Left ventricle myocardium inferior (tissue), 1 donor: ENCODE measurements at regions not wholly inside any gene's neighbourhood (a gene's known extent, or its start where the extent isn't known, plus 50 kb on each side); places are given as distances from the start of the nearest gene placed in this dataset.

Experiments used
- DNase-seq: peaks from one replicate; pipeline ENCODE4 v3.0.0-alpha.2; 2020
- H3K27ac ChIP-seq: fragments of 200-600 bp; replicated peaks from 2 replicates; pipeline ENCODE4 v1.8.0; 2021
- H3K27me3 ChIP-seq: fragments of 200-600 bp; 2 replicates; pipeline ENCODE4 v1.8.0; 2021; ENCODE audit warnings: low read depth
- H3K36me3 ChIP-seq: fragments of 200-600 bp; 2 replicates; pipeline ENCODE4 v1.8.0; 2021
- H3K4me1 ChIP-seq: fragments of 200-600 bp; 2 replicates; pipeline ENCODE4 v1.8.0; 2021
- H3K4me3 ChIP-seq: fragments of 200-600 bp; 2 replicates; pipeline ENCODE4 v1.8.0; 2021; ENCODE audit warnings: mild to moderate bottlenecking, moderate library complexity
- H3K9me3 ChIP-seq: fragments of 200-600 bp; replicated peaks from 2 replicates; pipeline ENCODE4 v1.8.0; 2021
- CTCF ChIP-seq: fragments of 200-600 bp; IDR thresholded peaks from 2 replicates; pipeline ENCODE4 v1.8.0; 2021; ENCODE audit warnings: antibody characterized with exemption, mild to moderate bottlenecking, borderline replicate concordance
- intact Hi-C: fragments of 100-400 bp; cut with micrococcal nuclease; formaldehyde crosslinking; loops from one replicate; pipeline ENCODE4 v1.11.0; 2022
- donor health status: DM: no; HTN: yes; CAD: no; lungs with severe emphysema.

DNA sequence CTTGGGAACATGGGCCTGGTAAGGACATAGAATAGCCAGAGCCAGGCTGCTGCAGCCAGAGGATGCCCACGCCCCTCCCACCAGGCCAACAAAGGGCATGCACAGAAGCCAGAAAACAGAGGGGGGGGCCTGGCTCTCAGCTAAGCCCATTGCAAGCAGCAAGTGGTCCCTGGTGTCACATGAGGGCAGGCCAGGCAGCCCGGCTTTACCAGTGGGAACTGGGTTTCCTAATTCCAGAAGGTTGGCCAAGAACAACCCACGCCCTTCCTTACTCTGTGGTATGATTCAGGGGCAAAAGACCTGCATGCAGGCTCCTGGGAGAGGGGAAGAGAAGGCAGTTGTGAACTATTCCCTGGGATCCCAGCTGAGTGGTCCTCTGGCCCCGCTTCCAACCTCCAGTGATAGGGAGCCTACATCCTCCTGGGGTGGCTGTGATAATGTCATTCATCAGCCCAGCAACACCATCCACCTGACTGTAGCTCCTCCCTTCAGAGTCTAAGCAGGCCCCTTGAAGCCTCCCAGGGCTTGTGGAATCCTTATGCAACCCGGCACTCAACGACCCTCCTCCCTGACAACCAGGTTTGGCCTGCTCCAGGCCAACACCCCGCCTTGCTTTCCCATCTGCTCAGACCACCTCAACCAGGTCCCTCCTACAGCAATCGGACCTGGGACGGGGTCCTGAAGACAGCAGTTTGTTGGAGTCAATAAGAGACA lies 62.1 kb upstream of the LMO1 start:
- no peaks in the 10 kb centered on the region for H3K36me3 ChIP-seq
- H3K27me3 ChIP-seq: peaks cover 35% of the 10 kb centered on the region
- H3K27ac ChIP-seq: no peak overlapping the region
- peaks cover 8% of the 10 kb centered on the region for H3K4me1 ChIP-seq
- no peaks in the 10 kb centered on the region for H3K9me3 ChIP-seq
- intact Hi-C loops: no loop called here
- H3K4me3 ChIP-seq: no peak overlapping the region
- no peak for DNase-seq
- TF ChIP-seq CTCF: no peak

DNA sequence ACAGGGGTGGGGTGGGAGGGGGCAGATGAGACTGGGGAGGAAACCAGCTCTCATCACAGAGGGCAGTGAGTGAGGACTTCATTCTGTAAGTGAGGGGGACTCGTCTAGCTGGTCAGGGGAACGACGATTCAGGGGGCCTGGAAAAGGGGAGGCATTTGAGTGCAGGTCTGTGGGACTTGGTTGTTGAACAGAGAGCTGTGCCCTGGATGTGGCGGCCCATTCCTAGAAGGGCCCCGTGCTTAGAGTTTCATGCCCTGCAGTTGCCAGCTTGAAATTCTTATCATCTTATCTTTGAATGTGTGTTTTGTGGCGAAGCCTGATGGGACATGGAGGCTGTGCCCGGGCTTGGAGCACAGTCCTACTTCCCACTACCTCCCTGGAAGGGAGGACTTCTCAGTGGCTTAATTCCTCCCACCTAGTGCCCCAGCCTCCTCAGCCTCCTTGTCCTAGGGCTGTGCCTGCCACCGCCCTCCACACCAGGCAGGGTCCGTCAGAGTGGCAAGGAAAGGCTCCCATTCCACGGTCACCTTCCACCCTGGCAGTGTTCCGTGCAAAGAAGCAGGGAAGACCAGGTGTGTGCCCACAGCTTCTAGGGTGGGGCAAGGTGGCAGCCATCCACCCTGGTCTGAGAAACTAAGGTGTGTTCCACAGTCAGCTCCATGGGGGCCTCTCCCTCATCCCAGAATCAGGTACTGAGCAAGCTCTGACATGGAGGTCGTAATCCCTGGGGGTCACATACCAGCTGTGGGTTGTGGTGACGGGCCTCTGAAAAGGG lies 59.7 kb upstream of the LMO1 start:
- Histone ChIP-seq H3K36me3 (no peaks in the 10 kb centered on the region), H3K4me3 (no peak overlapping the region), H3K27ac (no peak overlapping the region), H3K27me3 (peaks cover 46% of the 10 kb centered on the region), H3K4me1 (no peaks in the 10 kb centered on the region), H3K9me3 (no peaks in the 10 kb centered on the region)
- intact Hi-C loops: no loop called here
- no peak for DNase-seq
- TF ChIP-seq CTCF: no peak

- H3K27me3 ChIP-seq: peaks cover 47% of the 10 kb centered on the region
- no peaks in the 10 kb centered on the region for H3K9me3 ChIP-seq
- no peaks in the 10 kb centered on the region for H3K36me3 ChIP-seq
- DNase-seq: no peak
- no peaks in the 10 kb centered on the region for H3K4me1 ChIP-seq
- TF ChIP-seq CTCF: no peak
- no peak overlapping the region for H3K27ac ChIP-seq
- no peak overlapping the region for H3K4me3 ChIP-seq
- intact Hi-C loops: no loop called here
Measured at GRCh38 chr11:8321876-8322275, 58.2 kb upstream of the LMO1 start.

DNA sequence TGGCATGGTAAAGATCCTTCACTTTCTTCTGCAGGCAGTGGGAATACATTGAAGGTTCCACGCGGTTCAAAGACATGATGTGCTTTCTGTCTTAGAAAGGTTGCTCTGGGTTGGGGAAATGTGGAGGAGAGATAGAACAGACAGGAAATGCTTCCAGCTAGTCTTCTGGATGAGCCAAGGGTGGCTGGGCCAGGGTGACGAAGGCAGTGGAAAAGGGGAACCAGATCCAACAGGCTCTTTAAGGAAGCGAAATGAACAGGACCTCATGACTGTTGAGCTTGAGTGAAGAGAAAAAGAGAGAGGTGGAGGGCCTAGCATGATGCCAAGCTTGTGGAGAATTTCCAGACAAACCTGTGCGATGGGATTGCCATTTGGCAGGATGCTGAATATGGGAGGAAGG lies 56.4 kb upstream of the LMO1 start:
- no peaks in the 10 kb centered on the region for H3K36me3 ChIP-seq
- no peak for DNase-seq
- H3K27ac ChIP-seq: no peak overlapping the region
- no peak for TF ChIP-seq CTCF
- H3K4me3 ChIP-seq: no peak overlapping the region
- intact Hi-C loops: no loop called here
- no peaks in the 10 kb centered on the region for H3K4me1 ChIP-seq
- H3K9me3 ChIP-seq: no peaks in the 10 kb centered on the region
- H3K27me3 ChIP-seq: peaks cover 47% of the 10 kb centered on the region

DNA sequence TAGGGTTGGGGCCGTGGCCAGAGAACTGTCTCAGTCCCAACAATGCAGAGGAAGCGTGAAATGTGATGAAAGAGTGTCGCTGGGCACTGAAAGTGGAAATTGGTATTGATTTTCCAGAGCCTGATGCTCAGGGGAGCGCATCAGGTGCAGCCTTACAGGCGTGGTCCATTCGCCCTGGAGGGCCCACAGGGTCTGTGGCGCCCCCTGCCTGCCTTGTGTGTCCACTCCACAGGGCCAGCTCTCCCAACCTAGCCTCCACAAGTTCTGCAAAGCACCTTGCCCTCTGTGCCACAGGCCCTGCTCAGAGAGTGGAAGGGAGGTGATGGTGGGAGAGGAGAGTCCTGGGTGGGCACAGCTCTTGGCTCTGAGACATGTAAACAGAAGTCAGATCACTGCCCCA lies 54.9 kb upstream of the LMO1 start:
- no peak overlapping the region for H3K4me3 ChIP-seq
- peak; percentile 38 for TF ChIP-seq CTCF
- H3K4me1 ChIP-seq: no peaks in the 10 kb centered on the region
- no peak overlapping the region for H3K27ac ChIP-seq
- peaks cover 47% of the 10 kb centered on the region for H3K27me3 ChIP-seq
- no peak for DNase-seq
- intact Hi-C loops: no loop called here
- no peaks in the 10 kb centered on the region for H3K9me3 ChIP-seq
- H3K36me3 ChIP-seq: no peaks in the 10 kb centered on the region
